Lower lobe of right lung (tissue), 2 donors: ENCODE measurements at regions not wholly inside any gene's neighbourhood (a gene's known extent, or its start where the extent isn't known, plus 50 kb on each side); places are given as distances from the start of the nearest gene placed in this dataset.
"Not testable (repeated sequence)": the region's sequence is repeated elsewhere in the genome, so short reads cannot be mapped to it uniquely, and the experiment has no call there.

ENCODE experiments used
- ATAC-seq, 2 donors: fragments of 200-7000 bp; cut with Tn5 transposase; one replicate each; pipeline ENCODE4 v1.9.1; 2020 to 2022; ENCODE audit warnings: mild to moderate bottlenecking in 2 of 2, moderate library complexity in 2 of 2
- DNase-seq: peaks from one replicate; pipeline ENCODE4 v3.0.0-alpha.2; 2020
- H3K27ac ChIP-seq: fragments of 200-600 bp; one replicate; pipeline ENCODE4 v1.8.0; 2022
- H3K27me3 ChIP-seq: fragments of 200-600 bp; one replicate; pipeline ENCODE4 v1.8.0; 2022; ENCODE audit warnings: low read depth
- H3K36me3 ChIP-seq: fragments of 200-600 bp; one replicate; pipeline ENCODE4 v1.8.0; 2022; ENCODE audit warnings: mild to moderate bottlenecking
- H3K4me1 ChIP-seq: fragments of 200-600 bp; one replicate; pipeline ENCODE4 v1.8.0; 2022
- H3K4me3 ChIP-seq: fragments of 200-600 bp; one replicate; pipeline ENCODE4 v1.8.0; 2022; ENCODE audit warnings: mild to moderate bottlenecking
- H3K9me3 ChIP-seq: fragments of 200-600 bp; one replicate; pipeline ENCODE4 v1.8.0; 2022
- intact Hi-C: fragments of 100-400 bp; cut with DNase I; formaldehyde crosslinking; loops from one replicate; pipeline ENCODE4 v1.11.0; 2022
- TF ChIP-seq, protein P1 (sequence below): fragments of 200-600 bp; IDR thresholded peaks from one replicate; pipeline ENCODE4 v1.8.0; 2022; ENCODE audit warnings: antibody characterized with exemption, mild to moderate bottlenecking
- donor health status: DM: no; HTN: yes; CAD: no; lungs with severe emphysema.

DNA sequence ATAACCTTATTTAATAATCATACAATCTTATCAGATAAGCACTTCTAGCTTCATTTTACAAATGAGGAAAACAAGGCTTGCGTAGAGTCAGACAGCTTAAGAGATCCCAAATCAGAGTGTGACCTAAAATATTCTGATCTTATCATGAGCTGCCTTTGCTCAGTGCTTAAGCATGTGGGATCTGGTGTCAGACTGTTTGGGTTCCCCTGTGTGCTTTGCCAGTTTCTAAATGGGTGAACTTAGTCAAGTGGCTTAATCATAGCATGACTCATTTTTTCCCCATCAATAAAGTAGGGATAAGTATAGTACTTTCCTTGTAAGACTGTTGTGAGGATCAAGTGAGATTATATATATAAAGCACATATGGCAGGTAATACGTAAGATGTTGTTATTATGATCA lies 612.6 kb upstream of the C16orf82 start:
- Histone ChIP-seq H3K27ac (no peak overlapping the region), H3K9me3 (no peaks in the 10 kb centered on the region), H3K27me3 (no peaks in the 10 kb centered on the region), H3K4me1 (no peaks in the 10 kb centered on the region), H3K36me3 (no peaks in the 10 kb centered on the region), H3K4me3 (no peak overlapping the region)
- TF ChIP-seq, protein P1, sequence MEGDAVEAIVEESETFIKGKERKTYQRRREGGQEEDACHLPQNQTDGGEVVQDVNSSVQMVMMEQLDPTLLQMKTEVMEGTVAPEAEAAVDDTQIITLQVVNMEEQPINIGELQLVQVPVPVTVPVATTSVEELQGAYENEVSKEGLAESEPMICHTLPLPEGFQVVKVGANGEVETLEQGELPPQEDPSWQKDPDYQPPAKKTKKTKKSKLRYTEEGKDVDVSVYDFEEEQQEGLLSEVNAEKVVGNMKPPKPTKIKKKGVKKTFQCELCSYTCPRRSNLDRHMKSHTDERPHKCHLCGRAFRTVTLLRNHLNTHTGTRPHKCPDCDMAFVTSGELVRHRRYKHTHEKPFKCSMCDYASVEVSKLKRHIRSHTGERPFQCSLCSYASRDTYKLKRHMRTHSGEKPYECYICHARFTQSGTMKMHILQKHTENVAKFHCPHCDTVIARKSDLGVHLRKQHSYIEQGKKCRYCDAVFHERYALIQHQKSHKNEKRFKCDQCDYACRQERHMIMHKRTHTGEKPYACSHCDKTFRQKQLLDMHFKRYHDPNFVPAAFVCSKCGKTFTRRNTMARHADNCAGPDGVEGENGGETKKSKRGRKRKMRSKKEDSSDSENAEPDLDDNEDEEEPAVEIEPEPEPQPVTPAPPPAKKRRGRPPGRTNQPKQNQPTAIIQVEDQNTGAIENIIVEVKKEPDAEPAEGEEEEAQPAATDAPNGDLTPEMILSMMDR = no peak
- ATAC-seq (no peak), DNase-seq (no peak)
- intact Hi-C loops = no loop called here

DNA sequence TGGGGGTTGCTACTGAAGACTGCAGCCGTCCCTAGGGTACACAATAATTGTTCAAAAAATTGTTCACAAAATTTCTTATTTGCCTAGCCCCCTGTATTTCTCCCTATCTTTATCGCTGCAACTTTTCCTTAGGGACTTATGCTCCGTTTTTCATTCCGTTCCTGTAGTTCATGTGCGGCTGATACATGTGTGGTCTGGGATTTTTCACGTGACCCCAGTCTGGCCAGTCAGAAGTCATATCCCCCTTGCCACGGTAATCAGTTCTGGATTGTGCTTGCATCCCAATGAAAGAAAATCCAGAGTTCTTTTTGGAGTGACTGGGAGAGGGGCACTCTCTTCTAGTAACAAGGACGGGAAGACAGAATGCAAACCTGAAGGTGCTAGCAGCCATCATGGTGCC lies 610.7 kb upstream of the C16orf82 start:
- H3K27ac ChIP-seq = no peak overlapping the region
- no peaks in the 10 kb centered on the region for H3K9me3 ChIP-seq
- TF ChIP-seq, protein P1 = no peak
- intact Hi-C loops = no loop called here
- no peak for DNase-seq
- H3K27me3 ChIP-seq = no peaks in the 10 kb centered on the region
- no peaks in the 10 kb centered on the region for H3K36me3 ChIP-seq
- H3K4me3 ChIP-seq = no peak overlapping the region
- ATAC-seq = no peak
- H3K4me1 ChIP-seq = no peaks in the 10 kb centered on the region

DNA sequence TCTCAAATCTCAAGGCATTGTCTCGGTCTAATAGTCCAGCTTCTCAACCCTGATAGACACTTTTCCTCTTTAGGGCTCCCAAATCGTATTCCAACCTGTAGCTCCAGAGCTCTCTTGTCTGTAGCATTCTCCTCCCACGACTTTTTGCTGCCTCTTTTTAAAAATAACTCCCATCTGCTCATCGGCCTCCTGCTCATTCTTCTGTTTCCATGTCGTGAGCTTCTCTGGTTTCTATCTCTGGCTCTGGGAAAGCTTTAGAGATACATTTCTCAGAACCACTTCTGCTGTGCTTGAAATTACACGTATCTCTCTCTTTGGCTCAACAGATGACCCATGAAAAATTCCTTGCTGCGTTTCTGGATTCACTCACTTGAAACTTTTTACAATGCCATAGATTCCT lies 609.6 kb upstream of the C16orf82 start:
- no peaks in the 10 kb centered on the region for H3K9me3 ChIP-seq
- no peaks in the 10 kb centered on the region for H3K4me1 ChIP-seq
- intact Hi-C loops = no loop called here
- H3K27me3 ChIP-seq = no peaks in the 10 kb centered on the region
- DNase-seq (no peak), ATAC-seq (no peak)
- no peak overlapping the region for H3K4me3 ChIP-seq
- H3K27ac ChIP-seq = no peak overlapping the region
- TF ChIP-seq, protein P1 = no peak
- no peaks in the 10 kb centered on the region for H3K36me3 ChIP-seq

DNA sequence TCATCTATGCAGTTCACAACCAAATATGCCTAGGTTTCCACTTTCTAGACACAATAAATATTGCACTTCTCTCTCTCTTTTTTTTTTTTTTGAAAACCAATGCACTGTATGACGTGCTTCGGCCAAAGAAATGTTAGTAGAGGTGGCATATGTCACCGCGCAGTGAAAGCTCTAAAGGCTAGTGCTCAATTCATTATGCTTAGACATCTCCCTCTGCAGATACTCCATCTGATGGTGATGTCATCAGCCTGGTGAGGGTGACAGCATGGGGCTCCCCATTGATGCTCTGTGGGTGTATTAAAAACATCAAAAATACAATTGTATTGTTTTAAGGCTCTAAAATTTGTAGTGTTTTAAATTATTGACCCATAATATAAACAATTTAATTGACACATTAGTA lies 608.8 kb upstream of the C16orf82 start:
- no peaks in the 10 kb centered on the region for H3K27me3 ChIP-seq
- intact Hi-C loops = no loop called here

DNA sequence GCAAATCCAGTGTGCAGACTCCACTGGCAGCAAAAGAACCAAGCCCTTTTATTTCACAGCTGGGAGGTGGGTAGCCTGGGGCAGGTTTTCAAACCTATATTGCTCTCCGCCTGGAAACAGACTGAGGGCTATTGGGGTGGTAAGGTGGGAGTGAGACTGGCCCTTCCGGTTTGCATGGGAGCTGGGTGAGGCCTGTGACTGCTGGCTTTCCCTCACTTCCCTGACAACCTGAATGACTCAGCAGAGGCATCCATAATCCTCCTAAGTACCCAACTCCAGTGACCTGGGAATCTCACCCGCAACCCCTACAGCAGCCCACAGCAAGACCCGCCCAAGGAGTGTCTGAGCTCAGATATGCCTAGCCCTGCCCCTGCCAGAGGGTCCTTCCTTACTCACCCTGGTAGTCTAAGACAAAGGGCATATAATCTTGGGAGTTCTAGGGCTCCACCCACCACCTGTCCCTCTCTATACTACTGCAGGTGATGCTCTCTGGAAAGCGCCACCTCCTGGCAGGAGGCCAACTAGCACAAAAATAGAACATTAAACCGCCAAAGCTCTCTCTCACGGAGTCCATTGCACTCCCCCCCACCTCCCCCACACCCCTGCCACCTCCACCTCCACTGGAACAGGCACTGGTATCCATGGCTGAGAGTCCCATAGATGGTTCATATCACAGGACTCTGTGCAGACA lies 602.0 kb upstream of the C16orf82 start:
- no peak for DNase-seq
- TF ChIP-seq, protein P1 = no peak
- intact Hi-C loops = no loop called here

More for the DNA sequence above, 608.8 kb upstream of the C16orf82 start:
- TF ChIP-seq, protein P1 = no peak
- Histone ChIP-seq H3K36me3 (no peaks in the 10 kb centered on the region), H3K4me1 (no peaks in the 10 kb centered on the region), H3K27ac (no peak overlapping the region), H3K4me3 (no peak overlapping the region), H3K9me3 (no peaks in the 10 kb centered on the region)
- DNase-seq (no peak), ATAC-seq (no peak)

DNA sequence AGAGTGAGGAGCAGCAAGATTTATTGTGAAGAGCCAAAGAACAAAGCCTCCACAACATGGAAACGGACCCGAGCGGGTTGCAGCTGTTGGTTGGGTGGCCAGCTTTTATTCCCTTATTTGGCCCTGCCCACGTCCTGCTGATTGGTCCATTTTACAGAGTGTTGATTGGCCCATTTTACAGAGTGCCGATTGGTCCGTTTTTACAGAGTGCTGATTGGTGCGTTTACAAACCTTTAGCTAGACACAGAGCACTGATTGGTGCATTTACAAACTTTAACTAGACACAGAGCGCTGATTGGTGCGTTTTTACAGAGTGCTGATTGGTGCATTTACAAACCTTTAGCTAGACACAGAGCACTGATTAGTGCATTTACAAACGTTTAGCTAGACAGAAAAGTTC lies 592.3 kb upstream of the C16orf82 start:
- H3K4me1 ChIP-seq, H3K4me3 ChIP-seq, H3K27me3 ChIP-seq, H3K36me3 ChIP-seq, intact Hi-C loops, DNase-seq, ATAC-seq, H3K9me3 ChIP-seq, H3K27ac ChIP-seq: not testable (repeated sequence)

More for the DNA sequence above, 602.0 kb upstream of the C16orf82 start:
- Histone ChIP-seq H3K4me1 (no peaks in the 10 kb centered on the region), H3K4me3 (no peak overlapping the region), H3K9me3 (no peaks in the 10 kb centered on the region), H3K27ac (no peak overlapping the region), H3K27me3 (no peaks in the 10 kb centered on the region), H3K36me3 (no peaks in the 10 kb centered on the region)
- ATAC-seq = no peak
